Panc1 (cell line): ENCODE measurements at regions not wholly inside any gene's neighbourhood (a gene's known extent, or its start where the extent isn't known, plus 50 kb on each side); places are given as distances from the start of the nearest gene placed in this dataset.

Source experiments
- ATAC-seq: fragments of 200-7000 bp; cut with Tn5 transposase; 2 replicates; pipeline ENCODE4 v1.9.1; 2020; ENCODE audit warnings: mild to moderate bottlenecking, moderate library complexity
- BruUV-seq: library from RNA; stranded (reverse); fragments of 400-500 nt; replicated peaks from 2 replicates; lab custom pipeline; 2021; lab: Mats Ljungman, UMichigan
- CTCF ChIA-PET: fragments of 300-600 bp; sonication (Branson Sonifier 250); formaldehyde crosslinking; loops from one replicate; lab custom pipeline; 2022; ENCODE audit warnings: antibody characterized with exemption; lab: Charles Lee
- POLR2A ChIA-PET: fragments of 300-600 bp; sonication (Branson Sonifier 250); formaldehyde crosslinking; loops from one replicate; lab custom pipeline; 2022; ENCODE audit warnings: antibody characterized with exemption; lab: Charles Lee
- DNase-seq: peaks from one replicate; pipeline ENCODE4 v3.0.0-alpha.2; 2010; ENCODE audit warnings: low read depth, low spot score
- H3K27ac ChIP-seq: 2 replicates; pipeline ENCODE4 v1.5.1; 2011; ENCODE audit warnings: mild to moderate bottlenecking, low read length, inconsistent platforms
- H3K27me3 ChIP-seq: fragments of 200-500 bp; sonication (Bioruptor generic); 2 replicates; pipeline ENCODE4 v1.6.0; 2014; ENCODE audit warnings: low read length, inconsistent platforms; ENCODE audit not compliant: control insufficient read depth, insufficient read depth
- H3K36me3 ChIP-seq: fragments of 200-500 bp; sonication (Bioruptor generic); 2 replicates; pipeline ENCODE4 v1.5.1; 2014; ENCODE audit warnings: inconsistent platforms, mild to moderate bottlenecking, low read length, moderate library complexity; ENCODE audit not compliant: control insufficient read depth, insufficient read depth
- H3K4me1 ChIP-seq: 2 replicates; pipeline ENCODE4 v1.5.1; 2011; ENCODE audit warnings: inconsistent platforms, mild to moderate bottlenecking, low read length, moderate library complexity; ENCODE audit not compliant: control insufficient read depth, insufficient read depth
- H3K4me3 ChIP-seq, 2 experiments: 2 replicates each; pipeline ENCODE4 v1.5.1; 2011 to 2012; ENCODE audit warnings: low read depth in 2 of 2, low read length in 2 of 2, mild to moderate bottlenecking in 2 of 2, inconsistent platforms in 1 of 2, moderate library complexity in 1 of 2
- H3K9me3 ChIP-seq: fragments of 200-500 bp; sonication (Bioruptor generic); 2 replicates; pipeline ENCODE4 v1.5.1; 2014; ENCODE audit warnings: low read depth, mild to moderate bottlenecking, inconsistent platforms, low read length, moderate library complexity; ENCODE audit not compliant: control insufficient read depth, insufficient read depth
- POLR2AphosphoS5 ChIP-seq: IDR thresholded peaks from 2 replicates; pipeline ENCODE4 v1.6.1; 2012; ENCODE audit warnings: mild to moderate bottlenecking, low read depth, low read length, moderate library complexity
- SIN3A ChIP-seq: IDR thresholded peaks from 2 replicates; pipeline ENCODE4 v1.6.1; 2012; ENCODE audit warnings: low read depth, mild to moderate bottlenecking, low read length, moderate library complexity, borderline replicate concordance; ENCODE audit not compliant: insufficient read depth
- TCF7L2 ChIP-seq: IDR thresholded peaks from 2 replicates; pipeline ENCODE4 v1.6.1; 2011; ENCODE audit warnings: mild to moderate bottlenecking, low read depth, low read length, inconsistent platforms
- in situ Hi-C: cut with HindIII; loops from 2 replicates; pipeline ENCODE4 v1.10.0; 2016; ENCODE audit warnings: low sequenced_read_pairs, low pct_unique_long_range_greater_than_20kb
- intact Hi-C: fragments of 100-400 bp; cut with micrococcal nuclease; formaldehyde crosslinking; loops from one replicate; pipeline ENCODE4 v1.10.0; 2022; ENCODE audit not compliant: unreplicated experiment
- TF ChIP-seq, protein P1 (sequence below), 2 experiments: IDR thresholded peaks; 2 replicates each; pipeline ENCODE4 v1.6.1; 2011 to 2012; ENCODE audit warnings: low read depth in 2 of 2, control low read depth in 1 of 2, low read length in 1 of 2, mild to moderate bottlenecking in 1 of 2, moderate library complexity in 1 of 2; ENCODE audit not compliant: insufficient read depth in 1 of 2
- TF ChIP-seq, protein P2 (sequence below): fragments of 450-650 bp; IDR thresholded peaks from 2 replicates; pipeline ENCODE4 v1.5.1; 2017; ENCODE audit warnings: mild to moderate bottlenecking

DNA sequence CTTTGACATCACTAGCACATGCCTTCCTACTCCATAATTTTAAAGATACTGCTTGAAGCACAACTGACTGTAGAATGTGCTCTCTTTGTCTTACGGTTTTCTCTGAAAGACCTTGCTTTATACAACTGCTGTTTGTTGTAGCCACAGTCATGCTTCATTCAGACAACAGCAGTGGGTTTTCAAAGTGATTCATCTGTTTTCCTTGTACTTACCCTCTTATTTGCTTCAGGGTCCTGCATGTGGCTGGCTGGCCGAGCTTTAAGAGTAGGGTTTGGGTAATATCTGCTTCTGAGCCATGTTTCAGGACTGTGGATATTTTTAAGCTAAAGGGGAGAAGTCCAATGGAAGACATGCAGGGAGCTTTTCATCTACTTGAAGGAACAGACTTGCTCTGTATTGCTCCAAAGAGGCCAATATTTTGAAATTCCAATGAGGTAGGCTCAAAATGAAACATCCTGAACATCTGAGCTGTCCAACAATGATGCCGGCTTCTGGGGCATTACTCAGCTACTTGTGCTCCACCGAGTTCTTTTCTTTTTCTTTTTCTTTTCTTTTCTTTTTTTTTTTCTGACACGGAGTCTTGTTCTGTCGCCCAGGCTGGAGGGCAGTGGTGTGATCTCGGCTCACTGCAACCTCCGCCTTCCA, 160.2 kb upstream of the SGK1 start:
- DNase-seq: no peak
- H3K36me3 ChIP-seq: no peaks in the 10 kb centered on the region
- H3K27ac ChIP-seq: no peak overlapping the region
- H3K9me3 ChIP-seq: no peaks in the 10 kb centered on the region
- POLR2A ChIA-PET: no interaction called here
- intact Hi-C loops (no loop called here), in situ Hi-C loops (no loop called here)
- no peaks in the 10 kb centered on the region for H3K27me3 ChIP-seq
- no peak for ATAC-seq
- no TSS peak for BruUV-seq
- CTCF ChIA-PET: no interaction called here
- TF ChIP-seq POLR2AphosphoS5: no peak
- TF ChIP-seq, protein P1, sequence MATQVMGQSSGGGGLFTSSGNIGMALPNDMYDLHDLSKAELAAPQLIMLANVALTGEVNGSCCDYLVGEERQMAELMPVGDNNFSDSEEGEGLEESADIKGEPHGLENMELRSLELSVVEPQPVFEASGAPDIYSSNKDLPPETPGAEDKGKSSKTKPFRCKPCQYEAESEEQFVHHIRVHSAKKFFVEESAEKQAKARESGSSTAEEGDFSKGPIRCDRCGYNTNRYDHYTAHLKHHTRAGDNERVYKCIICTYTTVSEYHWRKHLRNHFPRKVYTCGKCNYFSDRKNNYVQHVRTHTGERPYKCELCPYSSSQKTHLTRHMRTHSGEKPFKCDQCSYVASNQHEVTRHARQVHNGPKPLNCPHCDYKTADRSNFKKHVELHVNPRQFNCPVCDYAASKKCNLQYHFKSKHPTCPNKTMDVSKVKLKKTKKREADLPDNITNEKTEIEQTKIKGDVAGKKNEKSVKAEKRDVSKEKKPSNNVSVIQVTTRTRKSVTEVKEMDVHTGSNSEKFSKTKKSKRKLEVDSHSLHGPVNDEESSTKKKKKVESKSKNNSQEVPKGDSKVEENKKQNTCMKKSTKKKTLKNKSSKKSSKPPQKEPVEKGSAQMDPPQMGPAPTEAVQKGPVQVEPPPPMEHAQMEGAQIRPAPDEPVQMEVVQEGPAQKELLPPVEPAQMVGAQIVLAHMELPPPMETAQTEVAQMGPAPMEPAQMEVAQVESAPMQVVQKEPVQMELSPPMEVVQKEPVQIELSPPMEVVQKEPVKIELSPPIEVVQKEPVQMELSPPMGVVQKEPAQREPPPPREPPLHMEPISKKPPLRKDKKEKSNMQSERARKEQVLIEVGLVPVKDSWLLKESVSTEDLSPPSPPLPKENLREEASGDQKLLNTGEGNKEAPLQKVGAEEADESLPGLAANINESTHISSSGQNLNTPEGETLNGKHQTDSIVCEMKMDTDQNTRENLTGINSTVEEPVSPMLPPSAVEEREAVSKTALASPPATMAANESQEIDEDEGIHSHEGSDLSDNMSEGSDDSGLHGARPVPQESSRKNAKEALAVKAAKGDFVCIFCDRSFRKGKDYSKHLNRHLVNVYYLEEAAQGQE (IDR thresholded peaks at IDR 0.05; ENCODE audit: insufficient read depth in 1 of 2, low read depth in 2 of 2, low read length in 1 of 2): no peak
- TF ChIP-seq, protein P2, sequence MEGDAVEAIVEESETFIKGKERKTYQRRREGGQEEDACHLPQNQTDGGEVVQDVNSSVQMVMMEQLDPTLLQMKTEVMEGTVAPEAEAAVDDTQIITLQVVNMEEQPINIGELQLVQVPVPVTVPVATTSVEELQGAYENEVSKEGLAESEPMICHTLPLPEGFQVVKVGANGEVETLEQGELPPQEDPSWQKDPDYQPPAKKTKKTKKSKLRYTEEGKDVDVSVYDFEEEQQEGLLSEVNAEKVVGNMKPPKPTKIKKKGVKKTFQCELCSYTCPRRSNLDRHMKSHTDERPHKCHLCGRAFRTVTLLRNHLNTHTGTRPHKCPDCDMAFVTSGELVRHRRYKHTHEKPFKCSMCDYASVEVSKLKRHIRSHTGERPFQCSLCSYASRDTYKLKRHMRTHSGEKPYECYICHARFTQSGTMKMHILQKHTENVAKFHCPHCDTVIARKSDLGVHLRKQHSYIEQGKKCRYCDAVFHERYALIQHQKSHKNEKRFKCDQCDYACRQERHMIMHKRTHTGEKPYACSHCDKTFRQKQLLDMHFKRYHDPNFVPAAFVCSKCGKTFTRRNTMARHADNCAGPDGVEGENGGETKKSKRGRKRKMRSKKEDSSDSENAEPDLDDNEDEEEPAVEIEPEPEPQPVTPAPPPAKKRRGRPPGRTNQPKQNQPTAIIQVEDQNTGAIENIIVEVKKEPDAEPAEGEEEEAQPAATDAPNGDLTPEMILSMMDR: no peak
- TF ChIP-seq TCF7L2: no peak
- no peak for TF ChIP-seq SIN3A
- H3K4me3 ChIP-seq: no peak overlapping the region
- H3K4me1 ChIP-seq: no peaks in the 10 kb centered on the region

DNA sequence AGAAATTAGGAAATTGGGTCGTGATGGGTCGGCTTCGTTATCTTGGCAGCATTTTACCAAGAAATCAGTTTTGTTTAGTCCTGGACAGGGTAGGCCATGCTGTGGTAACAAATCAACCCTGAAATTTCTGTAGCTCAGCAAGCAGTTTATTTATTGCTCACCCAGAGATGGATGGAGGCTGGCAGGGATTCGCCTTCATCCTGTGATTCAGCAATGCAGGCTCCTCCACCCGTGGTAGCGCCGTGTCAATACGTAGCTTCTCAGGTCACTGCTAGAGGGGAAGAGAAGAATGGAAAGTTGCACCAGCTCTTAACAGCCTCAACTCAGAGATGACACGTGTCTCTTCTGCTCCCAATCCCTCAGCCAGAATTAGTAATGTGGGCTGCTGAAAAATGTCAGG, 157.0 kb upstream of the SGK1 start:
- Histone ChIP-seq H3K9me3 (no peaks in the 10 kb centered on the region), H3K36me3 (no peaks in the 10 kb centered on the region), H3K4me3 (no peak overlapping the region), H3K4me1 (no peaks in the 10 kb centered on the region), H3K27me3 (no peaks in the 10 kb centered on the region), H3K27ac (no peak overlapping the region)
- no peak for ATAC-seq
- in situ Hi-C loops: no loop called here
- intact Hi-C loops: no loop called here
- no peak for DNase-seq
- no TSS peak for BruUV-seq
- POLR2A ChIA-PET: no interaction called here
- TF ChIP-seq POLR2AphosphoS5: no peak
- CTCF ChIA-PET: no interaction called here

DNA sequence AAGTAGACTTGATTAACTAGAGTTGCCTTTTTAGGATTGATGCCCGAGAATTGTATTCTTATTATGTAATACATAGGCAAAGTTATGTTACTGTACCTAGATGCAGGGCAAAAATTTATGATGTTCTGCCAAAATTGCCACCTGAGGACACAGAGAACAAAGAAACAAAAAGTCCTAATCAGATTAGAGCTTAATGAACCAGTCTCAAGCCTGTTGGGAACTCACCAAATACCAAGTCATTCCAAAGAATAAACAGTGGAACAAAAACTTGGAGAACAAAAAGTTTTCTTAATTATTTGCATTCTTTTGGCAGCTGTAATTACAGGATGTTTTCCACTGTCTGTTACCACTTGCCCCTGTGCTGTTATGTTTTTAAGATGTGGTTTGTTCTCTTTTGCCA, 154.7 kb upstream of the SGK1 start:
- POLR2A ChIA-PET: no interaction called here

More for the DNA sequence above, 154.7 kb upstream of the SGK1 start:
- Histone ChIP-seq H3K36me3 (no peaks in the 10 kb centered on the region), H3K4me3 (no peak overlapping the region), H3K27ac (no peak overlapping the region), H3K4me1 (no peaks in the 10 kb centered on the region), H3K9me3 (no peaks in the 10 kb centered on the region), H3K27me3 (no peaks in the 10 kb centered on the region)
- TF ChIP-seq, protein P2: no peak
- TF ChIP-seq TCF7L2 (no peak), POLR2AphosphoS5 (no peak), SIN3A (no peak)
- TF ChIP-seq, protein P1 (IDR thresholded peaks at IDR 0.05; ENCODE audit: insufficient read depth in 1 of 2, low read depth in 2 of 2, low read length in 1 of 2): no peak
- ATAC-seq (no peak), DNase-seq (no peak)
- in situ Hi-C loops: no loop called here
- CTCF ChIA-PET: no interaction called here
- intact Hi-C loops: no loop called here
- BruUV-seq: no TSS peak
